ENCODE measurements at regions not wholly inside any gene's neighbourhood (a gene's known extent, or its start where the extent isn't known, plus 50 kb on each side); places are given as distances from the start of the nearest gene placed in this dataset.

GRCh38 chr2:136246086-136246669 lies 128.2 kb upstream of the CXCR4 start (continued):
- TF ChIP-seq ZNF687 (IDR thresholded peaks at IDR 0.05) (peak; percentile 97), TAF1 (IDR thresholded peaks at IDR 0.05; ENCODE audit: borderline replicate concordance, low read depth, low read length) (no peak), TARDBP (IDR thresholded peaks at IDR 0.05; ENCODE audit: borderline replicate concordance) (no peak), ZBED1 (IDR thresholded peaks at IDR 0.05; ENCODE audit: borderline replicate concordance) (no peak), ZBTB33 (IDR thresholded peaks at IDR 0.05) (0 out of 2 replicates have a peak, but pooled peaks have one; percentile 41), ELK1 (IDR thresholded peaks at IDR 0.05; ENCODE audit: low read depth, low read length) (no peak), MLLT1 (IDR thresholded peaks at IDR 0.05) (peak; percentile 88), DPF2 (IDR thresholded peaks at IDR 0.05) (peak; percentile 72), RELB (IDR thresholded peaks at IDR 0.05; ENCODE audit: low read depth) (peak; percentile 85), HSF1 (IDR thresholded peaks at IDR 0.05; ENCODE audit: low read depth, low read length) (no peak), POLR2AphosphoS5 (IDR thresholded peaks at IDR 0.05; ENCODE audit: low read length) (no peak), JUND (IDR thresholded peaks at IDR 0.05; ENCODE audit: low read depth, low read length) (0 out of 2 replicates have a peak, but pooled peaks have one; percentile 33), IKZF1 (conservative IDR thresholded peaks at IDR 0.05) (peak; percentile 86), PAX8 (IDR thresholded peaks at IDR 0.05) (no peak)

All from GM12878 (cell line).